Left renal cortex interstitium (tissue), 4 donors: ENCODE measurements at regions not wholly inside any gene's neighbourhood (a gene's known extent, or its start where the extent isn't known, plus 50 kb on each side); places are given as distances from the start of the nearest gene placed in this dataset.
"Not testable (repeated sequence)": the region's sequence is repeated elsewhere in the genome, so short reads cannot be mapped to it uniquely, and the experiment has no call there.

Experiments used
- DNase-seq, 4 donors: peaks; one replicate each; pipeline ENCODE4 v3.0.0-alpha.2; 2013; ENCODE audit warnings: low read depth in 4 of 4, low spot score in 2 of 4, missing footprints in 1 of 4

- not testable (repeated sequence) for DNase-seq
Measured at GRCh38 chr17:20840453-20840852, 202.4 kb downstream of the USP22 start.

- DNase-seq: not testable (repeated sequence)
Measured at GRCh38 chr17:20840987-20841865, 201.6 kb downstream of the USP22 start.

- not testable (repeated sequence) for DNase-seq
Measured at GRCh38 chr17:20842012-20842411, 200.8 kb downstream of the USP22 start.

- not testable (repeated sequence) for DNase-seq
Measured at GRCh38 chr17:20843261-20843660, 199.6 kb downstream of the USP22 start.

GRCh38 chr17:20843799-20844553 lies 198.8 kb downstream of the USP22 start:
- not testable (repeated sequence) for DNase-seq

GRCh38 chr17:20848869-20849443 lies 193.9 kb downstream of the USP22 start:
- not testable (repeated sequence) for DNase-seq

GRCh38 chr17:20851591-20852238 lies 191.1 kb downstream of the USP22 start:
- DNase-seq: peak in 1 of 4 donors; percentile 47

GRCh38 chr17:20852239-20852989 lies 190.4 kb downstream of the USP22 start:
- DNase-seq: peak in 2 of 4 donors; percentile 37 to 39

GRCh38 chr17:20852990-20853370 lies 189.8 kb downstream of the USP22 start:
- DNase-seq: peak in 1 of 4 donors; percentile 25

GRCh38 chr17:20855910-20856470 lies 186.8 kb downstream of the USP22 start:
- DNase-seq: not testable (repeated sequence)

- not testable (repeated sequence) for DNase-seq
Measured at GRCh38 chr17:20866444-20867209, 176.2 kb downstream of the USP22 start.

- not testable (repeated sequence) for DNase-seq
Measured at GRCh38 chr17:20867436-20867937, 175.3 kb downstream of the USP22 start.

- not testable (repeated sequence) for DNase-seq
Measured at GRCh38 chr17:20867938-20868661, 174.7 kb downstream of the USP22 start.

- DNase-seq: not testable (repeated sequence)
Measured at GRCh38 chr17:20868662-20869007, 174.2 kb downstream of the USP22 start.

GRCh38 chr17:20873173-20873572 lies 169.6 kb downstream of the USP22 start:
- DNase-seq: not testable (repeated sequence)

- DNase-seq: not testable (repeated sequence)
Measured at GRCh38 chr17:20873688-20874328, 169.0 kb downstream of the USP22 start.

GRCh38 chr17:20877384-20877783 lies 165.4 kb downstream of the USP22 start:
- DNase-seq: not testable (repeated sequence)

- no peak for DNase-seq
Measured at GRCh38 chr17:20890338-20890737, 152.5 kb downstream of the USP22 start.
